Muscle layer of duodenum (tissue), 2 donors: ENCODE measurements at regions not wholly inside any gene's neighbourhood (a gene's known extent, or its start where the extent isn't known, plus 50 kb on each side); places are given as distances from the start of the nearest gene placed in this dataset.
A peak's percentile ranks its signal among the peaks of the same experiment; 100 is the strongest.
"Not testable (repeated sequence)": the region's sequence is repeated elsewhere in the genome, so short reads cannot be mapped to it uniquely, and the experiment has no call there.

Source experiments
- H3K27ac ChIP-seq: one replicate; pipeline ENCODE4 v1.7.0; 2013; ENCODE audit warnings: mild to moderate bottlenecking, low read length
- H3K27me3 ChIP-seq: one replicate; pipeline ENCODE4 v1.7.0; 2013; ENCODE audit warnings: low read depth, mild to moderate bottlenecking, control low read depth, low read length
- H3K36me3 ChIP-seq, 2 donors: one replicate each; pipeline ENCODE4 v1.7.0; 2013; ENCODE audit warnings: low read length in 2 of 2, control low read depth in 1 of 2, mild to moderate bottlenecking in 1 of 2; ENCODE audit not compliant: insufficient read depth in 2 of 2, control insufficient read depth in 1 of 2
- H3K4me1 ChIP-seq, 2 donors: one replicate each; pipeline ENCODE4 v1.7.0; 2013; ENCODE audit warnings: low read length in 2 of 2, mild to moderate bottlenecking in 2 of 2, control low read depth in 1 of 2, moderate library complexity in 1 of 2; ENCODE audit not compliant: insufficient read depth in 2 of 2, control insufficient read depth in 1 of 2
- H3K4me3 ChIP-seq, 2 donors: one replicate each; pipeline ENCODE4 v1.7.0; 2013; ENCODE audit warnings: low read length in 2 of 2, low read depth in 1 of 2, mild to moderate bottlenecking in 1 of 2
- H3K9me3 ChIP-seq, 2 donors: one replicate each; pipeline ENCODE4 v1.7.0; 2013; ENCODE audit warnings: low read length in 2 of 2, control low read depth in 1 of 2, mild to moderate bottlenecking in 1 of 2; ENCODE audit not compliant: control insufficient read depth in 1 of 2
- donor health status: healthy.

DNA sequence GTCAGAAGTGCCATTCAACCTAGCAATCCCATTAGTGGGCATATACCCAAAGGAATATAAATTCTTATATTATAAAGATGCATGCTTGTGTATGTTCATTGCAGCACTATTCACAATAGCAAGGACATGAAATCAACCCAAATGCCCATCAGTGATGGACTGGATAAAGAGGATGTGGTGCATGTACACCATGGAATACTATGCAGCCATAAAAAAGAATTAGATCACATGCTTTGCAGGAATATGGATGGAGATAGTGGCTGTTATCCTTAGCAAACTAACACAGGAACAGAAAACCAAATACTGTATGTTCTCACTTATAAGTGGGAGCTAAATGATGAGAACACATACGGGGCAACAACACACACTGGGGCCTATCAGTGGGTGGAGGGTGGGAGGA is 75.5 kb upstream of the UCN3 start:
- H3K4me1 ChIP-seq, H3K27me3 ChIP-seq, H3K36me3 ChIP-seq, H3K4me3 ChIP-seq, H3K27ac ChIP-seq, H3K9me3 ChIP-seq: not testable (repeated sequence)

DNA sequence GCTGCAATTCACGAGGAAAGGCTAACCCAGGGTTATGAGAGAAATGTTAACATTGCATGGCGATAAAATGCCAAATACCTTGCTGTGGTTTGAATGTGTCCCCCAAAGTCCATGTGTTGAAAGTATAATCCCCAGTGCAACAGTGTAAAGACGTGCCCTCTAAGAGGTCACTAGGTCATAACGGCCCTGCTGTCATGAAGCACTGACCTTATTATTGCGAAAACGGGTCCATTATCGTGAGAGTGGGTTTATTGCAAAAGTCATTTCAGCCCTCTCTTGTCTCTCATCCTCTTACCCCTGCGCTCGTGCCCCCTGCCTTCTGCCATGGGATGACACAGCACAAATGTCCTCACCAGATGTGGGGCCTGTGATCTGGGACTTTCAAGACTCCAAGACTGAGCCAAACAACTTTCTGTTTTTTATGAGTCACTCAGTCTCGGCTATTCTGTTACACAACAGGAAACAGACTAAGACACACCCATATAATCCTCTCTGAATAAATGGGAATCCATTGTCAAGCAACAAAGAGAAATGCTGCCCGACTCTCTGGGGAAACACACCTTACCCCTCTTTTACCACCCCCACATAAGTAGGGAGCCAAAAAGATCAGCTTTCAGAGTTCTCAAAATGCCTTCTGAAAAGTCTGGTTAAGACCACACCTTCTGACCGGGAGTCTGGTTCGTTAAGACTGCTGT is 73.1 kb upstream of the UCN3 start:
- Histone ChIP-seq H3K36me3 (no peaks in the 10 kb centered on the region), H3K4me1 (peaks cover 0 to 8% of the 10 kb centered on the region in 2 donors), H3K27ac (peak overlapping the region; percentile 24), H3K27me3 (no peaks in the 10 kb centered on the region), H3K9me3 (no peaks in the 10 kb centered on the region), H3K4me3 (peak overlapping the region in 1 of 2 donors; percentile 22)

- Histone ChIP-seq H3K27ac (peak overlapping the region; percentile 24), H3K9me3 (no peaks in the 10 kb centered on the region), H3K4me1 (peaks cover 0 to 8% of the 10 kb centered on the region in 2 donors), H3K27me3 (no peaks in the 10 kb centered on the region), H3K36me3 (no peaks in the 10 kb centered on the region), H3K4me3 (no peak overlapping the region)
Measured at GRCh38 chr10:5292196-5292735, 72.5 kb upstream of the UCN3 start.

GRCh38 chr10:5292970-5293369 is 71.8 kb upstream of the UCN3 start:
- H3K27me3 ChIP-seq, H3K4me1 ChIP-seq, H3K27ac ChIP-seq, H3K4me3 ChIP-seq, H3K9me3 ChIP-seq, H3K36me3 ChIP-seq: not testable (repeated sequence)

DNA sequence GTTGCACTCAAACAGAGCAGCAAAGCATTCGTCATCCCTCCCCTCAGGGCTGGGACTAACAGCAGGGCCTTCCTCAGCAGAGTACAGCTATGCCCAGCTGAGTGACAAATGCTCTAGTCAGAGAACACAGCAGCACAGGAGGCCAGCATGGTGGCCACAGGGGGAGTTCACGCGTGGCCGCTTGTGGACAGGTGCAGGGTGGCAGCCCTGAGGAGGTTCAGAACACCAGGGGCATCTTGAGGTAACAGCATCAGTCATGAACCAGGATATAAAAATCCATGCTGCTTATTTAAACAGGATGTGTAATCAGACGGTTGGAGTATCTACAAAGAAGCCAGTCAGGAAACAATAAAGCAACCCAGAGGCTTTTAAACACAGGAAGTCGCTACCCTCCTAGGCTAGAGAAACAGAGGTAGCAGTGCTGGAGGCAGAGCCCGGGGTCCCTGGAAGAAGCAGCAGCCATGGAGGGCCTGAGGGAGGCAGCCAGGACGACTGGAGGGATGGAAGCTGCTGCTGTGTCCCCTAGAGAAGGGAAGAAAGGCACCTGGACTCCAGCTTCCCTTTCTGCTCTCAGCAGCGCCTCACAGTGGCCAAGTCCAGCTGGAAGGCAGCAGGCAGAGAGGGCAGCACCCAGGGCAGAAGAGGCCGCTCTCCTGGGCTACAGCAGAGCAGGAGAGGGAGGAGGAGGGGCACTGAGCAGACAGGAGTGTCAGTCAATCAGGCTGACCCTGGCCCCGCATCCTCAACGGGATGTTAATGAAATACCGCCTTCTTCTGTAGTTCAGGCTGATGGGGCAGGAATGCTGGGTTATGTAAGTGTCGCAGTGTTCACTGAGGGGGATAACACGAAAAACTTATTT is 70.8 kb upstream of the UCN3 start:
- no peak overlapping the region for H3K4me3 ChIP-seq
- no peaks in the 10 kb centered on the region for H3K27me3 ChIP-seq
- H3K9me3 ChIP-seq: no peaks in the 10 kb centered on the region
- no peak overlapping the region for H3K27ac ChIP-seq
- H3K36me3 ChIP-seq: no peaks in the 10 kb centered on the region
- H3K4me1 ChIP-seq: peaks cover 0 to 8% of the 10 kb centered on the region in 2 donors

- no peaks in the 10 kb centered on the region for H3K9me3 ChIP-seq
- no peaks in the 10 kb centered on the region for H3K27me3 ChIP-seq
- no peaks in the 10 kb centered on the region for H3K36me3 ChIP-seq
- no peaks in the 10 kb centered on the region for H3K4me1 ChIP-seq
- H3K4me3 ChIP-seq: no peak overlapping the region
- H3K27ac ChIP-seq: no peak overlapping the region
Measured at GRCh38 chr10:5297466-5297865, 67.3 kb upstream of the UCN3 start.

- Histone ChIP-seq H3K9me3 (no peaks in the 10 kb centered on the region), H3K36me3 (no peaks in the 10 kb centered on the region), H3K4me3 (no peak overlapping the region), H3K27me3 (no peaks in the 10 kb centered on the region), H3K27ac (no peak overlapping the region), H3K4me1 (no peaks in the 10 kb centered on the region)
Measured at GRCh38 chr10:5297996-5298395, 66.8 kb upstream of the UCN3 start.

DNA sequence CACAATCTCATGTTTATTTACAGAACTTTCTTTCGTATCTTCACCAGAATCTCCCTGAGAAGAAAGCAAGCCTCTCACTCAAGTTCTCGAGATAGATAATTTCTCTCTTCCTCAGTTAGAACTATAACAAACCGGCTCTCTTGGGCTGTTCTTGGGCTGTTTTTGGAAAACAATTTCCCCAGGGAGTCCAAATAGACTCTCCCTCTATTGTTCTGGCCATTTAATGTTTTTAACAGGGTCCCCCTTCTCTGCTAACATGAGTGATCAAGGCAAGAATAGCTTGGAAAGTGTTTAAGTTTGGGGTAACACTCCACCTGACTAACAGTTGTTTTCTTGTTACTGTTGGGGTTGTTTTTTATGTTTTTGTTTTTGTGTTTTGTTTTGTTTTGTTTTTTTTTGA is 64.8 kb upstream of the UCN3 start:
- Histone ChIP-seq H3K9me3 (peaks cover 0 to 5% of the 10 kb centered on the region in 2 donors), H3K27ac (no peak overlapping the region), H3K27me3 (no peaks in the 10 kb centered on the region), H3K36me3 (no peaks in the 10 kb centered on the region), H3K4me3 (no peak overlapping the region), H3K4me1 (no peaks in the 10 kb centered on the region)

- Histone ChIP-seq H3K36me3 (no peaks in the 10 kb centered on the region), H3K4me3 (no peak overlapping the region), H3K9me3 (peaks cover 0 to 5% of the 10 kb centered on the region in 2 donors), H3K27me3 (no peaks in the 10 kb centered on the region), H3K27ac (no peak overlapping the region), H3K4me1 (no peaks in the 10 kb centered on the region)
Measured at GRCh38 chr10:5303504-5303903, 61.3 kb upstream of the UCN3 start.

- Histone ChIP-seq H3K27ac (no peak overlapping the region), H3K27me3 (no peaks in the 10 kb centered on the region), H3K9me3 (peaks cover 0 to 5% of the 10 kb centered on the region in 2 donors), H3K4me3 (no peak overlapping the region), H3K4me1 (no peaks in the 10 kb centered on the region), H3K36me3 (no peaks in the 10 kb centered on the region)
Measured at GRCh38 chr10:5305374-5305773, 59.4 kb upstream of the UCN3 start.

GRCh38 chr10:5310914-5311313 is 53.9 kb upstream of the UCN3 start:
- Histone ChIP-seq H3K9me3 (no peaks in the 10 kb centered on the region), H3K4me1 (no peaks in the 10 kb centered on the region), H3K4me3 (no peak overlapping the region), H3K36me3 (no peaks in the 10 kb centered on the region), H3K27me3 (no peaks in the 10 kb centered on the region), H3K27ac (no peak overlapping the region)
